Limb (tissue), 2 donors: ENCODE measurements at regions not wholly inside any gene's neighbourhood (a gene's known extent, or its start where the extent isn't known, plus 50 kb on each side); places are given as distances from the start of the nearest gene placed in this dataset.
"Not testable (repeated sequence)": the region's sequence is repeated elsewhere in the genome, so short reads cannot be mapped to it uniquely, and the experiment has no call there.

Experiments
- DNase-seq, 2 donors: peaks; one replicate each; pipeline ENCODE4 v3.0.0-alpha.2; 2016; ENCODE audit errors: extremely low spot score in 2 of 2

- no peak for DNase-seq
These were observed 312.0 kb upstream of the TMPRSS15 start for GRCh38 chr21:18715606-18716005.

- no peak for DNase-seq
These were observed 313.1 kb upstream of the TMPRSS15 start for GRCh38 chr21:18716578-18717138.

- no peak for DNase-seq
These were observed 318.6 kb upstream of the TMPRSS15 start for GRCh38 chr21:18722193-18722592.

- DNase-seq, result no peak
These were observed 319.6 kb upstream of the TMPRSS15 start for GRCh38 chr21:18723171-18723570.

GRCh38 chr21:18725653-18726052 lies 322.1 kb upstream of the TMPRSS15 start:
- no peak for DNase-seq

- DNase-seq, result no peak
These were observed 338.4 kb upstream of the TMPRSS15 start for GRCh38 chr21:18741954-18742353.

GRCh38 chr21:18743531-18743930 lies 339.9 kb upstream of the TMPRSS15 start:
- DNase-seq, result no peak

GRCh38 chr21:18744840-18745239 lies 341.3 kb upstream of the TMPRSS15 start:
- no peak for DNase-seq

- DNase-seq, result not testable (repeated sequence)
These were observed 349.3 kb upstream of the TMPRSS15 start for GRCh38 chr21:18752894-18753293.

- DNase-seq, result not testable (repeated sequence)
These were observed 352.7 kb upstream of the TMPRSS15 start for GRCh38 chr21:18756272-18756671.

- no peak for DNase-seq
These were observed 355.7 kb upstream of the TMPRSS15 start for GRCh38 chr21:18759267-18759666.

GRCh38 chr21:18759751-18760161 lies 356.2 kb upstream of the TMPRSS15 start:
- no peak for DNase-seq

GRCh38 chr21:18760247-18760646 lies 356.7 kb upstream of the TMPRSS15 start:
- no peak for DNase-seq

GRCh38 chr21:18764720-18765119 lies 361.1 kb upstream of the TMPRSS15 start:
- no peak for DNase-seq

- no peak for DNase-seq
These were observed 366.0 kb upstream of the TMPRSS15 start for GRCh38 chr21:18769599-18769998.

GRCh38 chr21:18771845-18772380 lies 368.3 kb upstream of the TMPRSS15 start:
- DNase-seq, result no peak

- no peak for DNase-seq
These were observed 368.8 kb upstream of the TMPRSS15 start for GRCh38 chr21:18772404-18772803.

- DNase-seq, result no peak
These were observed 369.3 kb upstream of the TMPRSS15 start for GRCh38 chr21:18772897-18773296.

GRCh38 chr21:18776936-18777335 lies 373.4 kb upstream of the TMPRSS15 start:
- DNase-seq, result no peak

GRCh38 chr21:18782721-18783120 lies 379.1 kb upstream of the TMPRSS15 start:
- DNase-seq, result no peak

- no peak for DNase-seq
These were observed 397.9 kb upstream of the TMPRSS15 start for GRCh38 chr21:18801468-18801867.

GRCh38 chr21:18803624-18804023 lies 400.0 kb upstream of the TMPRSS15 start:
- DNase-seq, result no peak

GRCh38 chr21:18810136-18810535 lies 406.6 kb upstream of the TMPRSS15 start:
- no peak for DNase-seq

GRCh38 chr21:18812308-18812707 lies 408.7 kb upstream of the TMPRSS15 start:
- DNase-seq, result no peak
